Muscle of back (tissue), 3 donors: ENCODE measurements at regions not wholly inside any gene's neighbourhood (a gene's known extent, or its start where the extent isn't known, plus 50 kb on each side); places are given as distances from the start of the nearest gene placed in this dataset.
"Not testable (repeated sequence)": the region's sequence is repeated elsewhere in the genome, so short reads cannot be mapped to it uniquely, and the experiment has no call there.

Source experiments
- DNase-seq, 3 donors: peaks; one replicate each; pipeline versions ENCODE4 v3.0.0 to v3.0.0-alpha.2; 2013

DNA sequence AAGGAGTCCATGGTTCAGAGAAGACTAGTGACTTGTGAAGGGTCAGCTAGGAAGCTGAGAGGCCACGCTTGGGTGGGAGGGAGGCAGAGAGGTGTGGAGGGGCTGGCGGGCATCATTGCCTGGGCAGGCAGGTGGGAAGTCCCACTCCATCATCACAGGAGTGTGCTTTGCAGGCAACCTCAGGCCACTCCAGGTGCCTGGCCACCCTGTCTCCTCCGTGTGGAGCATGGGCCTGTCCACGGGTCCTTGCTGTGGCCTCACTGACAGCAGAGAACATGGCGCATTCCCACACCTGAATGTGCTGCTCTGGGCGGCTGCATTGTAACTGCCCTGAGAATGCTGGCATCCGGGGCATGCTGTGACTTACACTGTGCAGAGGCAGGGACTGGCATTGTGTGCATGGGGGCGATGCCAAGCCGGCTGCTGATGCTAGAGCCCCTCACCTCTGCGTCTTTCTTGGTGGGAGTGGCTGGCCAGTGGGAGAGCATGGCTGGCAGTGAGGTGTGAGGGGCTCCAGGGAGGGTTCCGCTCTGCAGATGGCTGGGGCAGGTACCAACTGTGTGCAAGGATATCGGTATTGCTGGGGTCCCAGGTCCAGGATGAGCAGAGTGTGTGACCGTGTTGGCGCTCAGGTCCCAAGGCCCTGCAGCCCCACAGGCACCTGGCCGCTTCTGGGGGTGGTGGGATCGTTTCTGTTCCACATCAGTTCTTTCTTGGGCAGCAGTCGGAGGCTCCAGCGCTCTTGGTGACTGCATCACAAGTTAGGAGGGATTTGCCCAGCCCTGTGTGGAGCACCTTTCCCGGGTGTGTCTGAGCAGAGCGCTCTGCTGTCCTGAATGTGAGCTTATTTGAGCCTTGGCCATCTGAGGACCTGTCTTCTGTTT is 94.8 kb downstream of the NPIPB11 start:
- DNase-seq: no peak

GRCh38 chr16:29310852-29311314 is 95.6 kb downstream of the NPIPB11 start:
- DNase-seq: no peak

- not testable (repeated sequence) for DNase-seq
Measured at GRCh38 chr16:29310243-29310642, 96.3 kb downstream of the NPIPB11 start.

GRCh38 chr16:29309601-29310000 is 96.9 kb downstream of the NPIPB11 start:
- not testable (repeated sequence) for DNase-seq

- no peak for DNase-seq
Measured at GRCh38 chr16:29308644-29309546, 97.6 kb downstream of the NPIPB11 start.

- DNase-seq: no peak
Measured at GRCh38 chr16:29307598-29308507, 98.7 kb downstream of the NPIPB11 start.

DNA sequence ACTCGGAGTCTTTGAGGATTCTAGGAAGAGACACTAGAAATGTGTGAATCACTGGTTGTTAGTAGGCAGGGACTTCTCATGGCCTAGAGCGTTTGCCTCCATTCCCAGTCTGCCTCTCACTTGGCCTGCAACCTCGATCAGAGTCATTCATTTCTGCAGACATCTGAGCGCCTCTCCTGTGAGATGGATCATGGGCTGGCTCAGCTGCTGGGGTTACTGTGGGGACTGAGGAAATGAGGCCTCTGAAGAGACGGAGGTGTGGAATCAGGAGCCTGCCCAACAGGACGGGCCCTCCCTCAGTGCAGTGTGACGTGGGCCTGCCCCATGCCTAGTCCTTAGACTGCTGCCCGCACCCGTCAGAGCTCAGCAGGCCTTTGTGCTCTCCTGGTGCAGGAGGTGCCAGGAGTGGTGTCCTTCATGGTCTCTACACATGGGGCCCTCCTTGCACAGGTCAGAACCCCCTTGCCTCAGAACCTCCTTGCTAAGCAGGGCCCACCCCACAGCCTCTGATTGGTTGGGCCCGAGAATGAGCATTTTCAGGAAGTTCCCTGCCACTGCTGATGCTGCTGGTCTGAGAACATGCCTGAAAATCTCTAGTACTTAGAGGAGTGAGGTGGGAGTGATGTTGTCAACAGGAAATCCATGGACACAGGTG is 99.4 kb downstream of the NPIPB11 start:
- no peak for DNase-seq

GRCh38 chr16:29306201-29306600 is 100.3 kb downstream of the NPIPB11 start:
- no peak for DNase-seq

GRCh38 chr16:29305018-29305417 is 101.5 kb downstream of the NPIPB11 start:
- DNase-seq: not testable (repeated sequence)

DNA sequence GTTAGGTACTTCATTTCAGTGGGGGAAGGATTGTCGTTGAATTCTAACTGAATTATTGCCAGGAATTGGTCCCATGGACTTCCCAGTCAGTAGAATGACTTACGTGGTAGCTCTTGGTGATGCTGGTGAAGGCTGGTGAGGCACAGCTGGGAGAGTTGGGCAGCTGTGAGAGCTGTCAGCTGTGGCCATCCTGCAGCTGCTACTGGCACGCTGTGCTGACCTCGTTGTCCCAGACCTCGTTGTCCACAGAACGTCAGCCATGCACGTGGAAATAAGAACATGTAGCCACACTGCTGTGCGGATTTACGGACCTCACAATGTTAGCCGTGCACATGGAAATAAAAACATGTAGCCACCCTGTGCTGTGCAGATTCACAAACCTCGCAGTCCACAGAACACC is 102.3 kb downstream of the NPIPB11 start:
- no peak for DNase-seq

DNA sequence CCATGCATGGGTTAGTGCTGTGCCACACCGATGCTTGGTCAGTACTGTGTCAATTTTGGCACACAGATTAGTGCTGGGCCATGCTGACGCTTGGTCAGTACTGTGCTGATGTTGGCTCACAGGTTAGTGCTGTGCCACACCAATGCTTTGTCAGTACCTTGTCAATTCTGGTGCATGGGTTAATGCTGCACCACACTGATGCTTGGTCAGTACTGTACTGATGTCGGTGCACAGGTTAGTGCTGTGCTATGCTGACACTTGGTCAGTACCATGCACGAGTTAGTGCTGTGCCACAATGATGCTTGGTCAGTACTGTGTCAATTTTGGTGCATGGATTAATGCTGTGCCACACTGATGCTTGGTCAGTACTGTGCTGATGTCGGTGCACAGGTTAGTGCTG is 103.0 kb downstream of the NPIPB11 start:
- no peak for DNase-seq

DNA sequence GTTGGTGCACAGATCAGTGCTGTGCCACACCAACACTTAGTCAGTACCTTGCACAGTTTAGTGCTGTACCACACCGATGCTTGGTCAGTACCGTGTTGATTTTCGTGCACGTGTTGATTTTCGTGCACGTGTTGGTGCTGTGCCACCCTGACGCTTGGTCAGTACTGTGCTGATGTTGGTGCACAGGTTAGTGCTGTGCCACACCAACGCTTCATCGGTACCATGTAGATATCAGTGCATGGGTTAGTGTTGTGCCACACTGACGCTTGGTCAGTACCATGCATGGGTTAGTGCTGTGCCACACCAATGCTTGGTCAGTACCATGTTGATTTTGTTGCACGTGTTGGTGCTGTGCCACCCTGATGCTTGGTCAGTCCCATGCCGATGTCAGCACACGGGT is 103.5 kb downstream of the NPIPB11 start:
- DNase-seq: no peak

DNA sequence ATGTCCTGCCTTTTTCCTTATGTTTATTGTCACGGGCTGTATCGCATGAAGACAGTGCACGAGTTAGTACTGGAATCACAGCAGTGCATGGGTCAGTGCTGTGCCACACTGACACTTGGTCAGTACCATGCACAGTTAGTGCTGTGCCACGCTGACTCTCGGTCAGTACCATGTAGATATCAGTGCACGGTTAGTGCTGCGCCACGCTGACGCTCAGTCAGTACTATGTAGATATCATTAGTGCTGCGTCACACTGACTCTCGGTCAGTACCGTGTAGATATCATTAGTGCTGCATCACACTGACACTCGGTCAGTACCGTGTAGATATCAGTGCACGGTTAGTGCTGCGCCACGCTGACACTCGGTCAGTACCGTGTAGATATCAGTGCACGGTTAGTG is 104.1 kb downstream of the NPIPB11 start:
- DNase-seq: not testable (repeated sequence)

GRCh38 chr16:29301662-29302285 is 104.7 kb downstream of the NPIPB11 start:
- not testable (repeated sequence) for DNase-seq

- DNase-seq: not testable (repeated sequence)
Measured at GRCh38 chr16:29300541-29301535, 105.7 kb downstream of the NPIPB11 start.

DNA sequence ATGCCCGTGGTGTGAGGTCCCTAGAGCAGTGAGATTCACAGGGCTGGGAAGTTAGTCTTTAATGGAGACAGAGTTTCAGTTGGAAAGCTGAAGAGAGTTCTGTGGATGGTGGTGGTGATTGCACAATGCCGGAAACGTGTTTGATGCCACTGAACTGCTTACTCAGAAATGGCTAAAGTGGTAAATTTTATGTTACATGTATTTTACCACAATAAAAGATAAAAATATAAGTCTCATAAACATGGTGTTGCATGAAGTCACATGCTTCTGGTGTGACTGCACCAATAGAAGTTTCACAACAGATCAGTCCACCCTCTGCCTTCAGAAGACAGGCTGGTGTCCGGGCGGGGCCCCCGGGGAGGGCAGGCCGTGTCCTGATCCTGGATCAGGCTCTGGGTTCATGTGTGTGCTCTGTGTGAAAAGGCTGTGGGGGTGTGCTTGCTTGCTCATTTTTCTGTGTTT is 106.5 kb downstream of the NPIPB11 start:
- not testable (repeated sequence) for DNase-seq

- not testable (repeated sequence) for DNase-seq
Measured at GRCh38 chr16:29298997-29299396, 107.5 kb downstream of the NPIPB11 start.

- DNase-seq: not testable (repeated sequence)
Measured at GRCh38 chr16:29298307-29298706, 108.2 kb downstream of the NPIPB11 start.

DNA sequence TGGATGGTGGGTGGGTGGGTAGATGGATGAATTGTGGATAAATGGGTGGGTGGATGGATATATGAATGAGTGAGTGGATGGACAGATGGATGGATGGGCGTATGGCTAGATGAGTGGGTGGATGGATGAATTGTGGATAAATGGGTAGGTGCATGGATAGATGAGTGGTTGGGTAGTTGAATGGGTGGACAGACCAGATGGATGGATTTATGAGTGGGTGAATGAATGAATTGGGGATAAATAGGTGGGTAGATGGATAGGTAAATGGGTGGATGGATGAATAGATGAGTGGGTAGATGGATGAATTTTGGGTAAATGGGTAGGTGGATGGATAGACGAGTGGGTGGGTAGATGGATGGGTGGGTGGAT is 108.7 kb downstream of the NPIPB11 start:
- not testable (repeated sequence) for DNase-seq
